GM10266 (cell line): ENCODE measurements at regions not wholly inside any gene's neighbourhood (a gene's known extent, or its start where the extent isn't known, plus 50 kb on each side); places are given as distances from the start of the nearest gene placed in this dataset.

ENCODE experiments used
- DNase-seq: peaks from one replicate; pipeline ENCODE4 v3.0.0; 2012; ENCODE audit errors: extremely low spot score
- TF ChIP-seq, protein P1 (sequence below): IDR thresholded peaks from 2 replicates; pipeline ENCODE4 v1.5.1; 2012; ENCODE audit warnings: mild to moderate bottlenecking, low read depth; ENCODE audit not compliant: control insufficient read depth, insufficient read depth; ENCODE audit errors: missing control alignments

DNA sequence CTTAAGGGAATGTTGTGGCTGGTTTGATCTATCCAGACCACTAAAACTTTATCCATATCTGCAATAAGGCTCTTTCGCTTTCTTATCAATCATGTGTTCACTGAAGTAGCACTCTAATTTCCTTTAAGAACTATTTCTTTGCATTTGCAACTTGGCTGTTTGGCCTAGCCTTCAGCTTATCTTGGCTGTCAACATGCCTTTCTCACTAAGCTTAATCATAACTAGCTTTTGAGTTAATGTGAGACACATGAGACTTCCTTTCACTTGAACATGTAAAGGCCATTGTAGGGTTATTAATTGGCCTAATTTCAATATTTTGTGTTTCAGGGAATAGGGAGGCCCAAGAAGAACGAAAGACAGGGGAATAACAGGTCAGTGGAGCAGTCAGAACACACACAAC, 124.7 kb downstream of the TNFSF18 start:
- TF ChIP-seq, protein P1, sequence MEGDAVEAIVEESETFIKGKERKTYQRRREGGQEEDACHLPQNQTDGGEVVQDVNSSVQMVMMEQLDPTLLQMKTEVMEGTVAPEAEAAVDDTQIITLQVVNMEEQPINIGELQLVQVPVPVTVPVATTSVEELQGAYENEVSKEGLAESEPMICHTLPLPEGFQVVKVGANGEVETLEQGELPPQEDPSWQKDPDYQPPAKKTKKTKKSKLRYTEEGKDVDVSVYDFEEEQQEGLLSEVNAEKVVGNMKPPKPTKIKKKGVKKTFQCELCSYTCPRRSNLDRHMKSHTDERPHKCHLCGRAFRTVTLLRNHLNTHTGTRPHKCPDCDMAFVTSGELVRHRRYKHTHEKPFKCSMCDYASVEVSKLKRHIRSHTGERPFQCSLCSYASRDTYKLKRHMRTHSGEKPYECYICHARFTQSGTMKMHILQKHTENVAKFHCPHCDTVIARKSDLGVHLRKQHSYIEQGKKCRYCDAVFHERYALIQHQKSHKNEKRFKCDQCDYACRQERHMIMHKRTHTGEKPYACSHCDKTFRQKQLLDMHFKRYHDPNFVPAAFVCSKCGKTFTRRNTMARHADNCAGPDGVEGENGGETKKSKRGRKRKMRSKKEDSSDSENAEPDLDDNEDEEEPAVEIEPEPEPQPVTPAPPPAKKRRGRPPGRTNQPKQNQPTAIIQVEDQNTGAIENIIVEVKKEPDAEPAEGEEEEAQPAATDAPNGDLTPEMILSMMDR: no peak
- DNase-seq: no peak

DNA sequence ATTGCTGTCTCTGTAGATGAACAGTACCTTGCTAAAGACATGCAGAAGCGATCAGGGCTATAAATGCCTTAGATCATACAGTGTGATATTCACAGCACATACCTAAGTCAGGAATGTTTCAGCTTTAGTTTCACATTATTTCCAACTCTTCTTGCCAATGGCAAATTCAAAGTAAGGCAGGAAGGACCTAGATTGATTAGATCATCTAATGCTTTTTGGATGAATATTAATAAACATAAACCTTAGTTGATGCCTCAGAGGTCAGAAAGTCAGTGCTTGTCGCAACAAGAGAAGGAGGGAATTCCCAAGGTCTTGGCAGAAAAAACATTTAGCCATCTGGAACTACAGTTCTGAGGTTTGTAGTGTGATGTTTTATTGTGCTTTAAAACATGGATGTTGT, 122.3 kb downstream of the TNFSF18 start:
- TF ChIP-seq, protein P1: no peak
- no peak for DNase-seq

GRCh38 chr1:172929006-172929405, 121.7 kb downstream of the TNFSF18 start:
- TF ChIP-seq, protein P1: no peak
- DNase-seq: no peak

GRCh38 chr1:172930142-172930541, 120.6 kb downstream of the TNFSF18 start:
- DNase-seq: no peak
- TF ChIP-seq, protein P1: no peak

- TF ChIP-seq, protein P1: no peak
- no peak for DNase-seq
Measured at GRCh38 chr1:172931340-172931739, 119.4 kb downstream of the TNFSF18 start.

GRCh38 chr1:172931761-172932160, 119.0 kb downstream of the TNFSF18 start:
- TF ChIP-seq, protein P1: no peak
- no peak for DNase-seq

DNA sequence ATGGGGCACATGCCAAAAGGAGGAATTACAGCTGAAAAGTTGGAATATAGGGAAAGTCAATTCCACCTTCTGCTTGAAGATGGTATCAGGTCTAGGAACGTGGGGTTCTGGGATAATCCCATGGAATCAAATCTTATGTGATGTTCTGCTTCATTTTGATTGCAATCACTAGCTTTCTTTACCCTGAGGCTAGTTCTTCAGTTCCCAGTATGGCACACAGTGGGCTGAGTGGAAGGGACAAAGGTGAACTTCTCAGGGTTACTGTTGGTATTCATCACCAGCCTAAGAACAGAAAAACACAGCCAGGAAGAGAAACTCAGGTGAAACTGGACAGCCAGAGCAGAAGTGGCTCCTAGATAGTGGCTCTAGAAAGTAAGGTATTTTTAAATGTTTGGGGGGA, 117.8 kb downstream of the TNFSF18 start:
- DNase-seq: no peak

More for the DNA sequence above, 117.8 kb downstream of the TNFSF18 start:
- TF ChIP-seq, protein P1: no peak
